Dedifferentiated amniotic fluid mesenchymal stem cell (primary cell): ENCODE measurements at regions not wholly inside any gene's neighbourhood (a gene's known extent, or its start where the extent isn't known, plus 50 kb on each side); places are given as distances from the start of the nearest gene placed in this dataset.
"Not testable (repeated sequence)": the region's sequence is repeated elsewhere in the genome, so short reads cannot be mapped to it uniquely, and the experiment has no call there.

Experiments used
- DNase-seq: peaks from one replicate; pipeline ENCODE4 v3.0.0-alpha.2; 2016; ENCODE audit errors: extremely low spot score

GRCh38 chr15:59833366-59833765 is 144.2 kb upstream of the BNIP2 start:
- no peak for DNase-seq

GRCh38 chr15:59830873-59831272 is 141.8 kb upstream of the BNIP2 start:
- DNase-seq, result no peak

- DNase-seq, result no peak
These were observed 141.0 kb upstream of the BNIP2 start for GRCh38 chr15:59830098-59830497.

GRCh38 chr15:59828861-59829260 is 139.7 kb upstream of the BNIP2 start:
- DNase-seq, result no peak

- DNase-seq, result no peak
These were observed 139.1 kb upstream of the BNIP2 start for GRCh38 chr15:59828263-59828662.

- DNase-seq, result no peak
These were observed 136.8 kb upstream of the BNIP2 start for GRCh38 chr15:59825901-59826300.

- DNase-seq, result no peak
These were observed 132.2 kb upstream of the BNIP2 start for GRCh38 chr15:59821286-59821685.

DNA sequence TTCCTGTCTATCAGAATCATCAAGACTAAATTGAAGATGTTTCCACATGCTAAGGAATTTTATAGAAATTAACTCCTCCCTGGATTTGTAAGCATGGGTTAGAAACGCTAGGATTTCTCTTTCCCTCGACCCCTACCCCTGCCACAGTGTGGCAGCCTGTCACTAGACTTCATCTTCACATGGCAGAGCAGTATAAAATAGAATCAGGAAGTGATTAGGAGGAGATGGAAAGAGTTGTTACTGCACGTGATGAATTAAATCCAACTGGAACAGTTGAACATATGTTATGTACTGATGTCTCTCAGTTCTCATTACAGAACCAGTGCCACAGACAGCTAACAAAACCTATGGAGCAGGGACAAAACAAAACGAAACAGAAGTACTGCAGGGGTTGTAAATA is 130.0 kb upstream of the BNIP2 start:
- DNase-seq, result no peak

DNA sequence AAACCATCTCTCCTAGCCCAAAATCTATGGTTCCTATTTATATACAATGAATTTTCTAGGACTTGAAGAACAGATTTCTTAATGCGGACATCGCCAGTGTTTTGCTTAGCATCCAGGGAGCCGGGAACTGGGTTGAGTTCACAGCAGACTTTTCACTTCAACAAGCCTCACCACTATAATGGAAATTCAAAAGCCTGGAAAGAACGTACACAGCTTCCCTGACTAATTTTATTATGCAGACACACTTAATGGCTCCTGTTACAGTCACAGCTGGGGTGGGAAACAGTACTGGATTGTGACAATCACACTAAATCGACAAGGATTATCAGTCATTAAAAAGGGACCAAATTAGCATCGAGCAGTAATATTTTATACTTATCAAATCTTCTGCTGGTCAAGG is 129.2 kb upstream of the BNIP2 start:
- no peak for DNase-seq

DNA sequence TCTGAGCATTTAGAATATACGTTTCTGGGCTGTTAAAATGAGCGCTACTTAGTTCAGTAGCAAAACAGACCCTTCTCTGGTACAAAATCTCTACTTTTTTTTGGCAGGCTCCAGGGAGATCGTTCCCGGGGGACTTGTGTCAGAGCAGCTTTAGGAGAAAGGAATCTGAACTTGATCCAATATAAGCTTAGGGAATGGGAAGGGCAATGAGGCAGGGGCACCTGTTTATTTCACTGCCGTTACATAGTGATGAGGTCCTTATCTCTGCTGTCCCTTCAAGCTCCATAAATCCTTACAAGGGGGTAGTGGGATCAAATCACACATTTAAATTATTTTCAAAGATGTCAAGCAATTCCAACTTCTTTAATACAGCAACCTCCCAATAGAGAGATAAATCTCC is 128.7 kb upstream of the BNIP2 start:
- no peak for DNase-seq

- no peak for DNase-seq
These were observed 127.9 kb upstream of the BNIP2 start for GRCh38 chr15:59817053-59817452.

- no peak for DNase-seq
These were observed 125.3 kb upstream of the BNIP2 start for GRCh38 chr15:59814409-59814808.

DNA sequence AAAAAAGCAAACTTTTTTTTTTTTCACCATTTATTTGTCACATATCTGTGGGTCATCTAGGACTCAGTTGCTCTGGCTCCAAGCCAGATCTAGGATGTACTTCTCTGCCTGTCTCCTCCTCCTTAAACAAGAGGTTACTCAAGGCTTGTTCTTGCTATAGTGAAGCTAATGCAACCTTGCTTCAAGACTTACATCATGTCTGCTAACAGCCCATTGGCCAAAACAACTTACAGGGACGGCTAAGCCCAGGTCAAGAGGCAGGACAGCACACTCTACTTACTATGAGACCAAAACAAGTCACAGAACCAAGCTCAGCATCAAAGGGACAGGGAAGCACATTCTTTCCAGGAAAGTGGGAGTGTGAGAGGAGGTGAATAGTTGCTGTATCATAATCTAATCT is 123.8 kb upstream of the BNIP2 start:
- no peak for DNase-seq

- DNase-seq, result no peak
These were observed 123.2 kb upstream of the BNIP2 start for GRCh38 chr15:59812250-59812870.

DNA sequence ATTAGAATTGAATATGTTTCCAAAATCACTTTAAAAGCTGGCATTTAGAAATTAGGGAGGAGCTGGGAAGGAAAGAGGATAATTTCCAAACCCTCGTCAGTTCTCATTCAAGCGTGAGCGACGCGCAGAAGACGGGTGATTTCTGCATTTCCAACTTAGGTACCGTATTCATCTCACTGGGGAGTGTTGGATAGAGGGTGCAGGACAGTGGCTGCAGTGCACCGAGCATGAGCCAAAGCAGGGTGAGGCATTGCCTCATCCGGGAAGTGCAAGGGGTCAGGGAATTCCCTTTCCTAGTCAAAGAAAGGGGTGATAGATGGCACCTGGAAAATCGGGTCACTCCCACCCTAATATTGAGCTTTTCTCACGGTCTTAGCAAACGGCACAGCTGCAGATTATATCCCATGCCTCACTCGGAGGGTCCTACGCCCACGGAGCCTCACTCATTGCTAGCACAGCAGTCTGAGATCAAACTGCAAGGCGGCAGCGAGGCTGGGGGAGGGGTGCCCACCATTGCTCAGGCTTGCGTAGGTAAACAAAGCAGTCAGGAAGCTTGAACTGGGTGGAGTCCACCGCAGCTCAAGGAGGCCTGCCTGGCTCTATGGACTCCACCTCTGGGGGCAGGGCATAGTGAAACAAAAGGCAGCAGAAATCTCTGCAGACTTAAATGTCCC is 114.3 kb upstream of the BNIP2 start:
- DNase-seq, result not testable (repeated sequence)

GRCh38 chr15:59801649-59802048 is 112.5 kb upstream of the BNIP2 start:
- no peak for DNase-seq

DNA sequence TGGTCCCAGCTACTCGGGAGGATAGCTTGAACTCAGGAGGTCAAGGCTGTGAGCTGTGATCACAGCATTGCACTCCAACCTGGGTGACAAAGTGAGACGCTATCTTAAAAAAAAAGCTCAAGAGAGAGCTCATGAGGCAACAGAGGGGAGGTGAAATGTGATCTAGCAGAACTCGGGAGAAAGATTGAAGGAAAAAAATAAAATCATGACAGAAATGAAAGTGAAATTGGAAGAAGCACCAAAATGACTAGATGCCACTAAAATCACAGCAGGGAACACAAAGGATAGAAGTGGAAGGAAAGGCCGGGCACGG is 109.4 kb upstream of the BNIP2 start:
- DNase-seq, result no peak

GRCh38 chr15:59797756-59798604 is 108.9 kb upstream of the BNIP2 start:
- no peak for DNase-seq

DNA sequence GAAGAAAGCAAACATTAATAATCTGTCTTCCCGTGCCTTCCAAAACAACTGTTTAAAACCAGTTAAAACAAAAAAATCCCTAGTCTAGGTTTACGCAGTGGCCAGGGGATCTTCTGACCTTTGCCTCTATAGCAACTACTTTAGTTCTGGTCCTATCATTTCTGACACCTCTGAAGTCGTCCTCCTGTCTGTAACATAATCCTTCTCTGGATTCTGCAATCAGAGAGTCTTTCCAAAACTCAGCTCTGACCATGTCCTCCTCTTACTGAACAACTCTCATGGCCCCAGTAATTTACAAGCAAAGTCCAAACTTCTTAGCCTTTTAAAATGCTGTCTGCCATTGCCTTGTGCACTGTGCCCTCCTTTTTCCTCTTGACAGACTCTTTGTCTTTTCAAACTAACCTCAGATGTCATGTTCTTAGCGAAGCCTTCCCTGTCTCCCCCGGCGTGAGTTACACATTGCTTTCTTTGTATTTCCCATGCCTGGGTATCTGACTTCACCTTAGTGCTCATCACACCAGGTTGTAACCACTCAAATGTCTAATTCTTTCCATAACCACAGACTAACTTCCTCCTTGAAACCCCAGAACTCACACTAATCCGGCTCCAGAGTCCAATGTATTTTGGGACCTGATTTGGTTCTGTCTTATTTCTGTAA is 105.2 kb upstream of the BNIP2 start:
- no peak for DNase-seq

DNA sequence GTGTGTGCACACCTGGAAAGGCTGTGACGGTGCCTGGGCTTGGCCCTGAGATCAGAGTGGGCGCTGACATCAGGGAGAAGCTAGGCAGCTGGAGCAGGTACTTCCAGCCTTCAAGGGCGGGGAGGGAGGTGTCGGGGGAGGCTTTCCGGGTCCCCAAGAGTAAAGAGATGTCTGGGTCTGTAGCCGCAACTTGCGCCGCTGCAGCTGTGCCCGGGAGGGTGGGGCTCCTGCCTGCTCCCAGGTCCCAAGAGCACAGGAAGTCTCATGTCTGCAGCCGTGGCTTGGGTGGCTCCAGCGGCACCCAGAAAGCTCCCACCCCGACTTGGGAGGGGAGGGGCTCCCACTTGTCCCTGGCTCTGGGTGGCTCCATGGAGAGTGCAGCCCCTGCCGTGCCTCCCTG is 103.2 kb upstream of the BNIP2 start:
- DNase-seq, result no peak

DNA sequence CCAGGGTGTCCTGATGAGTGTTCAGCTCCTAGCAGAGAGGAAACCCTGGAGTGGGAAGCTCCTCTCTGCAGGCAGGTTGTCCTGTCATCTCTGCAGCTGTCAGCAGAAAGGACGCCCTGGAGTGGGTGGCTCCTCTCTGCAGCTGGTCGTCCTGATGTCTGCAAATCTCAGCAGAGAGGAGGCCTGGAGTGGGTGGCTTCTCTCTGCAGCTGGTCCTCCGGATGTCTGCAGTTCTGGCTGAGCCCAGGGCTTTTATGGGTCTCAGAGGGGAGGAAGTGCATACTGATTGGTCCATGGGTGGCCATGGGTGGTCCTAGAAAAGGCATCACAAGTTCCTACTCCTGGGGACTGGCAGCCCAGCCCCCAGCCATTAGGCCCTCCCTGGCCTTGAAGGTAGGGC is 102.6 kb upstream of the BNIP2 start:
- no peak for DNase-seq

GRCh38 chr15:59791079-59791478 is 102.0 kb upstream of the BNIP2 start:
- DNase-seq, result no peak

- DNase-seq, result not testable (repeated sequence)
These were observed 97.3 kb upstream of the BNIP2 start for GRCh38 chr15:59786466-59786865.
